GM12891 (cell line): ENCODE measurements at regions not wholly inside any gene's neighbourhood (a gene's known extent, or its start where the extent isn't known, plus 50 kb on each side); places are given as distances from the start of the nearest gene placed in this dataset.

Source experiments
- PAX5 ChIP-seq: IDR thresholded peaks from 2 replicates; pipeline ENCODE4 v1.6.1; 2011; ENCODE audit warnings: low read length, moderate library complexity, mild to moderate bottlenecking; ENCODE audit not compliant: insufficient read depth, severe bottlenecking
- POLR2A ChIP-seq: IDR thresholded peaks from 2 replicates; pipeline ENCODE4 v1.6.1; 2011; ENCODE audit warnings: low read depth, low read length, control low read depth
- POLR2AphosphoS5 ChIP-seq: IDR thresholded peaks from 2 replicates; pipeline ENCODE4 v1.6.1; 2011; ENCODE audit warnings: low read depth, low read length, control low read depth

DNA sequence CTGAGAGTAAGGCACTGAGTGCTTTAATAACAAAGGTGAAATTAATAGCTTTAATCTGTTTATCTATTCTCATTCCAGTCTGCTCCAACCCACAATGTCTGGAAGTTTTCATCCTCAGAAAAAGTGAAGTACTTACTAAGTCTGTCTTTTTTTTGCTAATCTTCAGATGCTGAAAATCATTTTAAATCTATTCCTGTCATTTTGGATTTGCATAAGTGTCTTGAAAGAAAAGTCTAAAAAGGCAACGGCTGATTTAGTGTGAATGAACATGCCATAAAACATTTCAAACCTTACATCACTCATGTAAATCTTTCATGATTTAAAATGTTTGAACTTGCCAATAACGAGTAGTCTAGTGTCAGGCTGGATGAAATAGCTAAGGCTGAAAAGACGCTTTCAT, 685.6 kb downstream of the RPS29 start:
- TF ChIP-seq POLR2A (no peak), PAX5 (no peak), POLR2AphosphoS5 (no peak)
